ENCODE measurements at regions not wholly inside any gene's neighbourhood (a gene's known extent, or its start where the extent isn't known, plus 50 kb on each side); places are given as distances from the start of the nearest gene placed in this dataset.

DNA sequence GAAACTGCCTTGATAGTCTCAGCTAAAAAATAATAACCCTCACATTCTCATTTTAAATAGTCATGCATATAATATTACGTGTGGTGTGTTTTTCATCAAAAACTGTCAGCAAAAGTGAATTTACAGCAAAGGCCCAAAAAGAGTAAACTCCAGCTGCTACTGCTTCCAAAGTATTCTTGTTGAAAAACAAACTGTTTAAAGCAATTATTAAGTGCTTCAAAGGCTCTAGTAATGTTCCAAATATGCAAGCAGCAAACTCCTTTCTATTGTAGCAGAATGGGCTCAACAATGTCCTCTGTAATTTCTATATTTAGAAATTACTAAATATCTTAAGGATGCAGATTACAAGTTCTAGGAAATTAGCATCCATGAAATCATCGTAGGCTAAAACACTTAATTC is 280.0 kb upstream of the TBX18 start:
- H3K4me3 ChIP-seq (ENCODE audit: insufficient read depth, low read depth, low read length), result no peak overlapping the region
- Mint-ChIP-seq H3K9me3 (ENCODE audit: unreplicated experiment) (no peaks in the 10 kb centered on the region), H3K27me3 (ENCODE audit: low read depth, unreplicated experiment) (peaks cover 2% of the 10 kb centered on the region), H3K4me3 (ENCODE audit: unreplicated experiment) (no peak overlapping the region), H3K4me1 (ENCODE audit: low read depth, unreplicated experiment) (peaks cover 2% of the 10 kb centered on the region), H3K36me3 (ENCODE audit: low read depth, unreplicated experiment) (no peaks in the 10 kb centered on the region), H3K27ac (ENCODE audit: unreplicated experiment) (no peak overlapping the region)
- no peaks in the 10 kb centered on the region for H3K9me3 ChIP-seq (ENCODE audit: insufficient read depth, low read depth, low read length)
- no peak overlapping the region for H2AFZ ChIP-seq (ENCODE audit: low read depth, low read length)
- DNase-seq (ENCODE audit: low read depth), result no peak
- no peak overlapping the region for H3K4me2 ChIP-seq (ENCODE audit: low read length)
- no peak overlapping the region for H3K9ac ChIP-seq (ENCODE audit: low read length)
- no peaks in the 10 kb centered on the region for H3K36me3 ChIP-seq (ENCODE audit: insufficient read depth, low read length)
- peaks cover 5% of the 10 kb centered on the region for H3K4me1 ChIP-seq (ENCODE audit: insufficient read depth, low read length)
- H4K20me1 ChIP-seq (ENCODE audit: insufficient read depth, low read length), result no peaks in the 10 kb centered on the region
- TF ChIP-seq, protein P1, sequence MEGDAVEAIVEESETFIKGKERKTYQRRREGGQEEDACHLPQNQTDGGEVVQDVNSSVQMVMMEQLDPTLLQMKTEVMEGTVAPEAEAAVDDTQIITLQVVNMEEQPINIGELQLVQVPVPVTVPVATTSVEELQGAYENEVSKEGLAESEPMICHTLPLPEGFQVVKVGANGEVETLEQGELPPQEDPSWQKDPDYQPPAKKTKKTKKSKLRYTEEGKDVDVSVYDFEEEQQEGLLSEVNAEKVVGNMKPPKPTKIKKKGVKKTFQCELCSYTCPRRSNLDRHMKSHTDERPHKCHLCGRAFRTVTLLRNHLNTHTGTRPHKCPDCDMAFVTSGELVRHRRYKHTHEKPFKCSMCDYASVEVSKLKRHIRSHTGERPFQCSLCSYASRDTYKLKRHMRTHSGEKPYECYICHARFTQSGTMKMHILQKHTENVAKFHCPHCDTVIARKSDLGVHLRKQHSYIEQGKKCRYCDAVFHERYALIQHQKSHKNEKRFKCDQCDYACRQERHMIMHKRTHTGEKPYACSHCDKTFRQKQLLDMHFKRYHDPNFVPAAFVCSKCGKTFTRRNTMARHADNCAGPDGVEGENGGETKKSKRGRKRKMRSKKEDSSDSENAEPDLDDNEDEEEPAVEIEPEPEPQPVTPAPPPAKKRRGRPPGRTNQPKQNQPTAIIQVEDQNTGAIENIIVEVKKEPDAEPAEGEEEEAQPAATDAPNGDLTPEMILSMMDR (IDR thresholded peaks at IDR 0.05; ENCODE audit: insufficient read depth, low read depth, low read length), result no peak
- TF ChIP-seq EZH2 (IDR thresholded peaks at IDR 0.05; ENCODE audit: insufficient read depth, low read length), result no peak
- no peaks in the 10 kb centered on the region for H3K27me3 ChIP-seq (ENCODE audit: insufficient read depth, low read length)
- H3K79me2 ChIP-seq (ENCODE audit: insufficient read depth, low read length), result no peaks in the 10 kb centered on the region
- no peak overlapping the region for H3K27ac ChIP-seq (ENCODE audit: low read depth, low read length)
- no peak for FAIRE-seq

DNA sequence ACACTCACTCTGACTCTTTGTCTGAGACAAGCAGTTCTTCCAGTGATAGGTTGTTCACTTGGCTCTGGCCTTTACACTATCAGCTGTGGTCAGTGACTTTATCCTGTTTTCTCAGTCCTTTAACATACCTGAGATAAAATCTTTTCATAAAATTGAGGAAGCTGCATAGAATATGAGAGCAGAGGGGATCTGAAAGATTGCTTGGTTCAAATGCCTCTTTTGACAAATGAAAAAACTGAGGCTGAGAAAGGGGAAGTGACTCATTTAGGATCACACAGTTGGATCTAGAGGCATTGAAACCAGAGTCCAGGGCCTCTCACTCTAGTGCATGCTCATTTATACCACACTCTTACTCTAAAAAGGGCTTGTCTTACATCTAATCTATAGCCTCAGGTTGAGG is 277.0 kb upstream of the TBX18 start:
- no peaks in the 10 kb centered on the region for H3K9me3 ChIP-seq (ENCODE audit: insufficient read depth, low read depth, low read length)
- Mint-ChIP-seq H3K36me3 (ENCODE audit: low read depth, unreplicated experiment) (no peaks in the 10 kb centered on the region), H3K27ac (ENCODE audit: unreplicated experiment) (no peak overlapping the region), H3K4me1 (ENCODE audit: low read depth, unreplicated experiment) (peaks cover 2% of the 10 kb centered on the region), H3K9me3 (ENCODE audit: unreplicated experiment) (no peaks in the 10 kb centered on the region), H3K4me3 (ENCODE audit: unreplicated experiment) (no peak overlapping the region), H3K27me3 (ENCODE audit: low read depth, unreplicated experiment) (no peaks in the 10 kb centered on the region)
- H3K4me2 ChIP-seq (ENCODE audit: low read length), result no peak overlapping the region
- no peak overlapping the region for H3K4me3 ChIP-seq (ENCODE audit: insufficient read depth, low read depth, low read length)
- no peaks in the 10 kb centered on the region for H3K36me3 ChIP-seq (ENCODE audit: insufficient read depth, low read length)
- TF ChIP-seq, protein P1 (IDR thresholded peaks at IDR 0.05; ENCODE audit: insufficient read depth, low read depth, low read length), result no peak
- no peak for TF ChIP-seq EZH2 (IDR thresholded peaks at IDR 0.05; ENCODE audit: insufficient read depth, low read length)
- no peaks in the 10 kb centered on the region for H4K20me1 ChIP-seq (ENCODE audit: insufficient read depth, low read length)
- no peaks in the 10 kb centered on the region for H3K4me1 ChIP-seq (ENCODE audit: insufficient read depth, low read length)
- FAIRE-seq (no peak), DNase-seq (ENCODE audit: low read depth) (no peak)
- no peak overlapping the region for H2AFZ ChIP-seq (ENCODE audit: low read depth, low read length)
- no peak overlapping the region for H3K9ac ChIP-seq (ENCODE audit: low read length)
- H3K79me2 ChIP-seq (ENCODE audit: insufficient read depth, low read length), result no peaks in the 10 kb centered on the region
- H3K27ac ChIP-seq (ENCODE audit: low read depth, low read length), result no peak overlapping the region
- no peaks in the 10 kb centered on the region for H3K27me3 ChIP-seq (ENCODE audit: insufficient read depth, low read length)

DNA sequence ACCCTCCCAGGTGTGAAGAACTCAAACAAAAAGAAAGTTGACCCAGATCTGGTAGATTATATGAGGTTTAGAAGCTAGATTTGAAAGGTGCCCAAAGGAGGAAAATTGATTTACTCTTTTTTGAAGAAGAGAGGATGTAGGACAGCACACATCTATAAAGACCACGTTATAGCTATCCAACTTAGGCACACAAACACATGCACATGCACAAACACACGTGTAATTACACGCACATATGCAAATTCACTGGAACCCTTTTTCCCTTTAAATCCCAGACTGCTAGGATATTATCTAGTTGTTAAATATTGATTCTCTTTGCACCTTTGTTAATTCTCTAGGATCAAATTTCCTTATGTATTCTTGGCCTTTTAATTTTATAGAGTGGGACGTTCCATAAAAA is 272.8 kb upstream of the TBX18 start:
- H3K4me3 Mint-ChIP-seq (ENCODE audit: unreplicated experiment), result no peak overlapping the region
- Histone ChIP-seq H3K9me3 (ENCODE audit: insufficient read depth, low read depth, low read length) (peaks cover 8% of the 10 kb centered on the region), H3K4me2 (ENCODE audit: low read length) (no peak overlapping the region), H3K27ac (ENCODE audit: low read depth, low read length) (no peak overlapping the region), H3K36me3 (ENCODE audit: insufficient read depth, low read length) (no peaks in the 10 kb centered on the region), H3K4me1 (ENCODE audit: insufficient read depth, low read length) (no peaks in the 10 kb centered on the region), H3K27me3 (ENCODE audit: insufficient read depth, low read length) (no peaks in the 10 kb centered on the region), H3K9ac (ENCODE audit: low read length) (no peak overlapping the region), H4K20me1 (ENCODE audit: insufficient read depth, low read length) (no peaks in the 10 kb centered on the region), H3K79me2 (ENCODE audit: insufficient read depth, low read length) (no peaks in the 10 kb centered on the region), H2AFZ (ENCODE audit: low read depth, low read length) (no peak overlapping the region), H3K4me3 (ENCODE audit: insufficient read depth, low read depth, low read length) (no peak overlapping the region)
- no peak overlapping the region for H3K27ac Mint-ChIP-seq (ENCODE audit: unreplicated experiment)
- DNase-seq (ENCODE audit: low read depth), result no peak
- H3K9me3 Mint-ChIP-seq (ENCODE audit: unreplicated experiment), result peaks cover 9% of the 10 kb centered on the region
- no peaks in the 10 kb centered on the region for H3K27me3 Mint-ChIP-seq (ENCODE audit: low read depth, unreplicated experiment)
- TF ChIP-seq, protein P1 (IDR thresholded peaks at IDR 0.05; ENCODE audit: insufficient read depth, low read depth, low read length), result no peak
- TF ChIP-seq EZH2 (IDR thresholded peaks at IDR 0.05; ENCODE audit: insufficient read depth, low read length), result no peak
- no peak for FAIRE-seq
- H3K4me1 Mint-ChIP-seq (ENCODE audit: low read depth, unreplicated experiment), result peaks cover 2% of the 10 kb centered on the region
- H3K36me3 Mint-ChIP-seq (ENCODE audit: low read depth, unreplicated experiment), result no peaks in the 10 kb centered on the region
